ENCODE measurements at regions not wholly inside any gene's neighbourhood (a gene's known extent, or its start where the extent isn't known, plus 50 kb on each side); places are given as distances from the start of the nearest gene placed in this dataset.
A peak's percentile ranks its signal among the peaks of the same experiment; 100 is the strongest.
"Not testable (repeated sequence)": the region's sequence is repeated elsewhere in the genome, so short reads cannot be mapped to it uniquely, and the experiment has no call there.

GRCh38 chr4:124817531-124817930 is 105.0 kb upstream of the ANKRD50 start:
- Histone ChIP-seq H3K9me3 (ENCODE audit: control insufficient read depth in 1 of 2, insufficient read depth in 1 of 2, low read depth in 1 of 2, low read length in 2 of 2) (0 out of 4 replicates have a peak, but pooled peaks cover 0 to 4% of the 10 kb centered on the region in 2 experiments), H3K27ac (ENCODE audit: low read depth, low read length) (no peak overlapping the region), H4K20me1 (ENCODE audit: insufficient read depth) (no peaks in the 10 kb centered on the region), H3K79me2 (ENCODE audit: insufficient read depth, low read length) (no peaks in the 10 kb centered on the region), H3K36me3 (ENCODE audit: control insufficient read depth in 1 of 2, insufficient read depth in 2 of 2, low read length in 2 of 2) (no peaks in the 10 kb centered on the region), H3K9ac (ENCODE audit: low read length) (no peak overlapping the region), H3K4me1 (ENCODE audit: control insufficient read depth in 1 of 2, insufficient read depth in 2 of 2, low read length in 2 of 2) (no peaks in the 10 kb centered on the region), H3K27me3 (ENCODE audit: insufficient read depth, low read length) (no peaks in the 10 kb centered on the region), H3K9me2 (ENCODE audit: insufficient read depth) (no peaks in the 10 kb centered on the region), H2AFZ (ENCODE audit: low read depth, low read length, poor library complexity, severe bottlenecking) (no peak overlapping the region), H3K4me2 (ENCODE audit: low read length) (no peak overlapping the region), H3K4me3 (replicated peaks in 1 of 2; ENCODE audit: low read depth in 1 of 2, low read length in 2 of 2) (no peak overlapping the region)
- ChIA-PET RAD21 (ENCODE audit: low non-redundant PET in 1 of 2, low total read pairs in 2 of 2, uncharacterized antibody in 2 of 2, unreplicated experiment in 2 of 2) (no interaction called here), CTCF (no interaction called here), POLR2A (no interaction called here)
- DNase-seq (ENCODE audit: low read depth, low spot score) = no peak
- no TSS peak for BruUV-seq (replicated peaks)
- intact Hi-C loops (cut with micrococcal nuclease) = no loop called here
- ATAC-seq = no peak
- TF ChIP-seq JUND (IDR thresholded peaks at IDR 0.05) (no peak), CTCF (IDR thresholded peaks at IDR 0.05 in 2 of 3, conservative IDR thresholded peaks at IDR 0.05 in 1 of 3; ENCODE audit: borderline replicate concordance in 1 of 3, insufficient read depth in 1 of 3, low read depth in 2 of 3, low read length in 2 of 3) (no peak)

- intact Hi-C loops (cut with micrococcal nuclease); H3K9ac ChIP-seq (ENCODE audit: low read length); H3K9me2 ChIP-seq (ENCODE audit: insufficient read depth); RAD21 ChIA-PET (ENCODE audit: low non-redundant PET in 1 of 2, low total read pairs in 2 of 2, uncharacterized antibody in 2 of 2, unreplicated experiment in 2 of 2); H3K27ac ChIP-seq (ENCODE audit: low read depth, low read length); H2AFZ ChIP-seq (ENCODE audit: low read depth, low read length, poor library complexity, severe bottlenecking); H4K20me1 ChIP-seq (ENCODE audit: insufficient read depth); H3K27me3 ChIP-seq (ENCODE audit: insufficient read depth, low read length); H3K4me1 ChIP-seq (ENCODE audit: control insufficient read depth in 1 of 2, insufficient read depth in 2 of 2, low read length in 2 of 2); ATAC-seq; DNase-seq (ENCODE audit: low read depth, low spot score); H3K4me2 ChIP-seq (ENCODE audit: low read length); BruUV-seq (replicated peaks); H3K79me2 ChIP-seq (ENCODE audit: insufficient read depth, low read length); CTCF ChIA-PET; H3K9me3 ChIP-seq (ENCODE audit: control insufficient read depth in 1 of 2, insufficient read depth in 1 of 2, low read depth in 1 of 2, low read length in 2 of 2); POLR2A ChIA-PET; H3K4me3 ChIP-seq (replicated peaks in 1 of 2; ENCODE audit: low read depth in 1 of 2, low read length in 2 of 2); H3K36me3 ChIP-seq (ENCODE audit: control insufficient read depth in 1 of 2, insufficient read depth in 2 of 2, low read length in 2 of 2): not testable (repeated sequence)
- 0 out of 2 replicates have a peak, but pooled peaks have one; percentile 43 for TF ChIP-seq CBX3 (IDR thresholded peaks at IDR 0.05; ENCODE audit: low read depth)
Observed at GRCh38 chr4:124812203-124812602, 99.7 kb upstream of the ANKRD50 start.

Measured in HCT116 (cell line).